HCT116 (cell line): ENCODE measurements at regions not wholly inside any gene's neighbourhood (a gene's known extent, or its start where the extent isn't known, plus 50 kb on each side); places are given as distances from the start of the nearest gene placed in this dataset.

Experiments used
- ATAC-seq: fragments of 200-7000 bp; cut with Tn5 transposase; 2 replicates; pipeline ENCODE4 v1.9.1; 2020; ENCODE audit warnings: mild to moderate bottlenecking, moderate library complexity
- BruUV-seq: library from RNA; stranded (reverse); fragments of 400-500 nt; replicated peaks from 2 replicates; lab custom pipeline; 2021; lab: Mats Ljungman, UMichigan
- CTCF ChIA-PET: fragments of 300-600 bp; sonication (Branson Sonifier 250); formaldehyde crosslinking; loops from one replicate; lab custom pipeline; 2021; ENCODE audit warnings: antibody characterized with exemption; lab: Charles Lee
- POLR2A ChIA-PET: fragments of 300-600, 350-600 bp; sonication (Branson Sonifier 250); formaldehyde crosslinking; loops from one replicate; lab custom pipeline; 2021; ENCODE audit warnings: antibody characterized with exemption; lab: Charles Lee
- RAD21 ChIA-PET, 2 experiments: fragments of 300-600 bp; sonication (Branson Sonifier 250); formaldehyde crosslinking; loops; one replicate each; lab custom pipeline; 2023; ENCODE audit warnings: low total read pairs in 2 of 2; ENCODE audit not compliant: uncharacterized antibody in 2 of 2, unreplicated experiment in 2 of 2, low non-redundant PET in 1 of 2; lab: Charles Lee
- DNase-seq: peaks from one replicate; pipeline ENCODE4 v3.0.0-alpha.2; 2010; ENCODE audit warnings: low read depth, low spot score
- H2AFZ ChIP-seq: fragments of 200-600 bp; shearing (Covaris generic), sonication (generic); 2 replicates; pipeline ENCODE4 v1.6.1; 2017; ENCODE audit warnings: low read depth, mixed run types, mixed read lengths, antibody characterized with exemption, low read length; ENCODE audit not compliant: poor library complexity, severe bottlenecking
- H3K27ac ChIP-seq: 2 replicates; pipeline ENCODE4 v1.5.1; 2012; ENCODE audit warnings: low read depth, low read length
- H3K27me3 ChIP-seq: fragments of 200-600 bp; sonication (generic); 2 replicates; pipeline ENCODE4 v1.6.1; 2016; ENCODE audit warnings: mixed run types, low read length, mixed read lengths; ENCODE audit not compliant: insufficient read depth
- H3K36me3 ChIP-seq, 2 experiments: fragments of 200-500 bp in 1 of 2; fragments of 200-600 bp in 1 of 2; sonication (Bioruptor generic) in 1 of 2; sonication (generic) in 1 of 2; 2 replicates each; pipeline versions ENCODE4 v1.5.1 to v1.6.1; 2014 to 2016; ENCODE audit warnings: low read length in 2 of 2, inconsistent platforms in 1 of 2, mixed read lengths in 1 of 2, mixed run types in 1 of 2; ENCODE audit not compliant: insufficient read depth in 2 of 2, control insufficient read depth in 1 of 2
- H3K4me1 ChIP-seq, 2 experiments: fragments of 200-600 bp in 1 of 2; sonication (generic) in 1 of 2; 2 replicates each; pipeline versions ENCODE4 v1.5.1 to v1.6.1; 2012 to 2017; ENCODE audit warnings: low read length in 2 of 2, inconsistent platforms in 1 of 2, mild to moderate bottlenecking in 1 of 2, mixed read lengths in 1 of 2, mixed run types in 1 of 2, moderate library complexity in 1 of 2; ENCODE audit not compliant: insufficient read depth in 2 of 2, control insufficient read depth in 1 of 2
- H3K4me2 ChIP-seq: fragments of 200-600 bp; sonication (generic); 2 replicates; pipeline ENCODE4 v1.6.1; 2017; ENCODE audit warnings: mixed run types, low read length, mixed read lengths
- H3K4me3 ChIP-seq, 2 experiments: fragments of 200-600 bp in 1 of 2; sonication (generic) in 1 of 2; replicated peaks in 1 of 2; 2 replicates each; pipeline ENCODE4 v1.5.1; 2011 to 2016; ENCODE audit warnings: low read length in 2 of 2, control low read depth in 1 of 2, low read depth in 1 of 2, mild to moderate bottlenecking in 1 of 2, mixed read lengths in 1 of 2, mixed run types in 1 of 2
- H3K79me2 ChIP-seq: fragments of 200-600 bp; sonication (generic); 2 replicates; pipeline ENCODE4 v1.6.1; 2017; ENCODE audit warnings: mild to moderate bottlenecking, mixed run types, low read length, moderate library complexity, mixed read lengths; ENCODE audit not compliant: insufficient read depth
- H3K9ac ChIP-seq: fragments of 200-600 bp; sonication (generic); 2 replicates; pipeline ENCODE4 v1.6.1; 2016; ENCODE audit warnings: low read length, mixed read lengths
- H3K9me2 ChIP-seq: fragments of 200-600 bp; sonication (generic), shearing (Covaris generic); 2 replicates; pipeline ENCODE4 v1.6.1; 2017; ENCODE audit warnings: mixed run types, mild to moderate bottlenecking, moderate library complexity; ENCODE audit not compliant: insufficient read depth
- H3K9me3 ChIP-seq, 2 experiments: fragments of 200-500 bp in 1 of 2; fragments of 200-600 bp in 1 of 2; sonication (Bioruptor generic) in 1 of 2; sonication (generic) in 1 of 2; 2 replicates each; pipeline ENCODE4 v1.6.1; 2014 to 2017; ENCODE audit warnings: low read length in 2 of 2, mixed read lengths in 2 of 2, inconsistent platforms in 1 of 2, low read depth in 1 of 2, mild to moderate bottlenecking in 1 of 2, mixed run types in 1 of 2, moderate library complexity in 1 of 2; ENCODE audit not compliant: control insufficient read depth in 1 of 2, insufficient read depth in 1 of 2
- H4K20me1 ChIP-seq: fragments of 200-600 bp; sonication (generic), shearing (Covaris generic); 2 replicates; pipeline ENCODE4 v1.6.1; 2017; ENCODE audit warnings: mixed run types, mild to moderate bottlenecking, moderate library complexity; ENCODE audit not compliant: insufficient read depth
- CEBPB ChIP-seq: IDR thresholded peaks from 2 replicates; pipeline ENCODE4 v1.6.1; 2012; ENCODE audit warnings: low read depth
- EGR1 ChIP-seq: IDR thresholded peaks from 2 replicates; pipeline ENCODE4 v1.6.1; 2012; ENCODE audit warnings: low read depth
- FOSL1 ChIP-seq: IDR thresholded peaks from 2 replicates; pipeline ENCODE4 v1.6.1; 2012; ENCODE audit warnings: low read depth
- JUND ChIP-seq: IDR thresholded peaks from 2 replicates; pipeline ENCODE4 v1.6.1; 2012
- POLR2A ChIP-seq: IDR thresholded peaks from 2 replicates; pipeline ENCODE4 v1.7.0; 2011; ENCODE audit warnings: borderline replicate concordance; ENCODE audit not compliant: insufficient read depth, insufficient read length; ENCODE audit errors: extremely low read depth
- POLR2AphosphoS5 ChIP-seq: IDR thresholded peaks from 2 replicates; pipeline ENCODE4 v1.6.1; 2011; ENCODE audit warnings: mild to moderate bottlenecking, low read depth, low read length, moderate library complexity
- RAD21 ChIP-seq: IDR thresholded peaks from 2 replicates; pipeline ENCODE4 v1.6.1; 2012; ENCODE audit warnings: low read depth, mild to moderate bottlenecking
- SIN3A ChIP-seq: IDR thresholded peaks from 2 replicates; pipeline ENCODE4 v1.6.1; 2012; ENCODE audit warnings: low read depth
- SP1 ChIP-seq: IDR thresholded peaks from 2 replicates; pipeline ENCODE4 v1.6.1; 2012; ENCODE audit warnings: low read depth
- SRF ChIP-seq: IDR thresholded peaks from 2 replicates; pipeline ENCODE4 v1.6.1; 2012; ENCODE audit warnings: low read depth
- TCF7L2 ChIP-seq: IDR thresholded peaks from 2 replicates; pipeline ENCODE4 v1.7.0; 2011; ENCODE audit warnings: borderline replicate concordance, inconsistent platforms; ENCODE audit not compliant: insufficient read depth, insufficient read length; ENCODE audit errors: extremely low read depth
- ZFX ChIP-seq: fragments of 450-650 bp; IDR thresholded peaks from 2 replicates; pipeline ENCODE4 v1.6.1; 2017
- ZNF274 ChIP-seq: fragments of 200-500 bp; sonication (Bioruptor generic); IDR thresholded peaks from 2 replicates; pipeline ENCODE4 v1.6.1; 2014; ENCODE audit warnings: mild to moderate bottlenecking, low read depth, low read length, inconsistent platforms
- intact Hi-C: fragments of 100-400 bp; cut with micrococcal nuclease; formaldehyde crosslinking; loops from 2 replicates; pipeline ENCODE4 v1.10.0; 2022
- TF ChIP-seq, protein P1 (sequence below): IDR thresholded peaks from 2 replicates; pipeline ENCODE4 v1.6.1; 2012
- TF ChIP-seq, protein P2 (sequence below), 3 experiments: fragments of 200-600 bp in 1 of 3; sonication (generic) in 1 of 3; IDR thresholded peaks in 2 of 3; conservative IDR thresholded peaks in 1 of 3; 2 replicates each; pipeline ENCODE4 v1.5.1; 2012 to 2017; ENCODE audit warnings: low read depth in 2 of 3, low read length in 2 of 3, antibody characterized with exemption in 1 of 3, borderline replicate concordance in 1 of 3, control low read depth in 1 of 3, mild to moderate bottlenecking in 1 of 3, mixed read lengths in 1 of 3, mixed run types in 1 of 3, moderate library complexity in 1 of 3; ENCODE audit not compliant: insufficient read depth in 1 of 3

DNA sequence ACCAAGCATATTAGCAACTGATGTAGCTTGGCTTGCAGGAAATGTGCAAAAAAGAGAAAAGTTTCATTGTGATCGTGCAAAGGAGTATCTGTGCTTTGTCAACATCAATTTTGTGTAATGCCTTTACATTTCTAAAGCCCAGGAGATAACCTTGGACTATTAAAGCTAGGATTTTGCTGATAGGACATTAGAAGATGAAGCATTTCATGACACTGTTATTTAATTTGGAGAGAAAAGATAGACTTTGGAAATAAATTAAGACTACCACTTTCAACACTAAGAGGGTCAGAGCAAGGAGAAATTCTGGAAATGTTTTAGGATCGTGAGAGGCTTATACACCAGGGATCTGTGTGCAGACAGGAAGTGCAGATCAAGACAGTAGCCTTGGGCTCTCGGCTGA lies 120.6 kb upstream of the MID1 start:
- no peaks in the 10 kb centered on the region for H3K9me3 ChIP-seq
- ChIA-PET RAD21 (no interaction called here), CTCF (no interaction called here), POLR2A (no interaction called here)
- DNase-seq (no peak), ATAC-seq (no peak)
- no peak for TF ChIP-seq RAD21
- TF ChIP-seq TCF7L2: no peak
- no peak overlapping the region for H2AFZ ChIP-seq
- H3K4me2 ChIP-seq: no peak overlapping the region
- H3K27ac ChIP-seq: no peak overlapping the region
- H3K79me2 ChIP-seq: no peaks in the 10 kb centered on the region
- no peak overlapping the region for H3K4me3 ChIP-seq
- no peaks in the 10 kb centered on the region for H4K20me1 ChIP-seq
- H3K27me3 ChIP-seq: no peaks in the 10 kb centered on the region
- no peak overlapping the region for H3K9ac ChIP-seq
- H3K36me3 ChIP-seq: no peaks in the 10 kb centered on the region
- H3K9me2 ChIP-seq: no peaks in the 10 kb centered on the region
- no TSS peak for BruUV-seq
- intact Hi-C loops: no loop called here
- H3K4me1 ChIP-seq: no peaks in the 10 kb centered on the region

GRCh38 chrX:10741550-10741949 lies 121.2 kb upstream of the MID1 start:
- RAD21 ChIA-PET: no interaction called here
- no peaks in the 10 kb centered on the region for H3K36me3 ChIP-seq
- H3K4me2 ChIP-seq: no peak overlapping the region
- no peak overlapping the region for H3K27ac ChIP-seq
- no peak overlapping the region for H2AFZ ChIP-seq
- POLR2A ChIA-PET: no interaction called here
- H3K4me3 ChIP-seq: no peak overlapping the region
- no peaks in the 10 kb centered on the region for H4K20me1 ChIP-seq
- intact Hi-C loops: no loop called here
- no peak for ATAC-seq
- H3K9me3 ChIP-seq: no peaks in the 10 kb centered on the region
- no peaks in the 10 kb centered on the region for H3K27me3 ChIP-seq
- BruUV-seq: no TSS peak
- DNase-seq: no peak
- no peaks in the 10 kb centered on the region for H3K79me2 ChIP-seq
- no peak for TF ChIP-seq FOSL1
- TF ChIP-seq, protein P1, sequence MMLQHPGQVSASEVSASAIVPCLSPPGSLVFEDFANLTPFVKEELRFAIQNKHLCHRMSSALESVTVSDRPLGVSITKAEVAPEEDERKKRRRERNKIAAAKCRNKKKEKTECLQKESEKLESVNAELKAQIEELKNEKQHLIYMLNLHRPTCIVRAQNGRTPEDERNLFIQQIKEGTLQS: no peak
- TF ChIP-seq ZFX: no peak
- no peak for TF ChIP-seq EGR1
- TF ChIP-seq CEBPB: no peak
- no peak for TF ChIP-seq SP1
- no peak for TF ChIP-seq JUND
- no peak for TF ChIP-seq POLR2A
- TF ChIP-seq, protein P2, sequence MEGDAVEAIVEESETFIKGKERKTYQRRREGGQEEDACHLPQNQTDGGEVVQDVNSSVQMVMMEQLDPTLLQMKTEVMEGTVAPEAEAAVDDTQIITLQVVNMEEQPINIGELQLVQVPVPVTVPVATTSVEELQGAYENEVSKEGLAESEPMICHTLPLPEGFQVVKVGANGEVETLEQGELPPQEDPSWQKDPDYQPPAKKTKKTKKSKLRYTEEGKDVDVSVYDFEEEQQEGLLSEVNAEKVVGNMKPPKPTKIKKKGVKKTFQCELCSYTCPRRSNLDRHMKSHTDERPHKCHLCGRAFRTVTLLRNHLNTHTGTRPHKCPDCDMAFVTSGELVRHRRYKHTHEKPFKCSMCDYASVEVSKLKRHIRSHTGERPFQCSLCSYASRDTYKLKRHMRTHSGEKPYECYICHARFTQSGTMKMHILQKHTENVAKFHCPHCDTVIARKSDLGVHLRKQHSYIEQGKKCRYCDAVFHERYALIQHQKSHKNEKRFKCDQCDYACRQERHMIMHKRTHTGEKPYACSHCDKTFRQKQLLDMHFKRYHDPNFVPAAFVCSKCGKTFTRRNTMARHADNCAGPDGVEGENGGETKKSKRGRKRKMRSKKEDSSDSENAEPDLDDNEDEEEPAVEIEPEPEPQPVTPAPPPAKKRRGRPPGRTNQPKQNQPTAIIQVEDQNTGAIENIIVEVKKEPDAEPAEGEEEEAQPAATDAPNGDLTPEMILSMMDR (IDR thresholded peaks at IDR 0.05 in 2 of 3, conservative IDR thresholded peaks at IDR 0.05 in 1 of 3; ENCODE audit: borderline replicate concordance in 1 of 3, insufficient read depth in 1 of 3, low read depth in 2 of 3, low read length in 2 of 3): no peak
- no peak for TF ChIP-seq POLR2AphosphoS5
- no peak for TF ChIP-seq SRF
- no peak for TF ChIP-seq ZNF274
- TF ChIP-seq SIN3A: no peak
- TF ChIP-seq, all 23 proteins: peak for 0
- H3K4me1 ChIP-seq: no peaks in the 10 kb centered on the region
- CTCF ChIA-PET: no interaction called here
- H3K9me2 ChIP-seq: no peaks in the 10 kb centered on the region
- H3K9ac ChIP-seq: no peak overlapping the region
